Cerebellar cortex (tissue), 1 donor: ENCODE measurements at regions not wholly inside any gene's neighbourhood (a gene's known extent, or its start where the extent isn't known, plus 50 kb on each side); places are given as distances from the start of the nearest gene placed in this dataset.

Source experiments
- DNase-seq: peaks from one replicate; pipeline ENCODE4 v3.0.0-alpha.2; 2015; ENCODE audit warnings: low spot score

DNA sequence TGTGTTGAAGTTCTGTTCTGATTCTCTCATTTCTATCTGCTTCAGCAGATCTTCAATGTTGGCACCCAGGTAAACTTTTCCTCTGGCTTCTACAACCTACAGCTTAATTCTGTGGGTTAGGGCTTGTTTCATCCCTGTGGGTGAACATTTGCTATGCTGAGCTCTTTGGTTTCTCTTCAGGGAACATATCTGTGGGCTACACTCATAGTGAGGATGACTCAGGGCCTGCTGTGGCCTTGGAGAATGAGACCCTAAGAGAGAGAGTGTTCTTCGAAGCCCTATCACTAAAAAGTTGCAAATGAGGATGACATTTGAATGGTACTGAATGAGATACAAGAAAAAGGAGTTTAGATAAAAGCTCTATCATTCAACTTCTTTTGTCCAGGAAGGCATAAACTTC, 346.2 kb upstream of the CBLB start:
- DNase-seq: no peak

DNA sequence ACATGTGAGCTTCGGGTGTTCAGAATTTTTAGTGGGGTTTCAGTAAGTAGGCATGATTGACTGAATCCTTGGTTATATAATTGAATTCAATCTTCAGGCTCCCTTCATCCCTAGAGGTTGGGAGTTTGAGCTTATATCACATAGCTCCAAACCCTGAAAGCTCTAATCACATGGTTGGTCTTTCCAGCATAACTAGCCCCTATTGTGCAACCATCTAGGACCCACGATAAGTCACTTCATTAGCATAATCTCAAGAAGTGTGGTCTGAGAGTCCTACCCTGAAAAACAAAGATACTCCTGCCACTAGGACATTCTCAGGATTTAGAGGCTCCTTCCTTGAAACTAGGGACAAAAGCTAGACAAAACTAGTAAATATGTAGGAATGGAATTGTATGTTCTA, 348.9 kb upstream of the CBLB start:
- no peak for DNase-seq

DNA sequence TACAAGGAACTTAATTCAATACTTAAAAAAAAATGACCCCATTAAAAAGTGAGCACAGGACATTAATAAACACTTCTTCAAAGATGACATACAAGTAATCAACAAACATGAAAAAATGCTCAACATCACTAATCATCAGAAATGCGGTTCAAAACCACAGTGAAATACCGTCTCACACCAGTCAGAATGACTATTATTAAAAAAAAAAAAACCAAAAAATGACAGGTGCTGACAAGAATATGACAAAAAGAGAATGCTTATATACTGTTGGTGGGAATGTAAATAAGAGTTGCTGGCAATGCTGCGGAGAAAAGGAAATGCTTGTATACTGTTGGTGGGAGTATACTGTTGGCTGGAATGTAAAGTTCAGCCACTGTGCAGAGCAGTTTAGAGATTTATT, 358.3 kb upstream of the CBLB start:
- no peak for DNase-seq

DNA sequence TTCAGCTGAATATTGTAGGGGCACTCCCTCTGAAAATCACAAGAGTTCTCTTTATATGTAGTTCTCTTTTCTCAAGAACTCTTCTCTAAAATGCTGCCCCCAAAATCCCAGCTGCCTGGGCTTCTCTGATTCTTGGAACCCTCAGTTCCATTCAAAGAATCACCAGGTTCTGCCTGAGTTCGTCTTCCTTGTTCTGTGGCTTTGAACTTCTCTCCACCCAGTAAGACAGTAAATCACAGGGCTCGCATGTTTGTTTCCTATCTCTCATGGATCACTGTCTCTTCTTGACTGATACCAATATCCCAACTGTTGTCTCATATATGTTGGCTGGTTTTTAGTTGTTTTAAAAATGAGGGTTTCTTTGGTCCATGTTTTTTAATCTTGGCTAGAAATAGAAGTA, 359.5 kb upstream of the CBLB start:
- DNase-seq: no peak

GRCh38 chr3:106229495-106230278, 360.9 kb upstream of the CBLB start:
- DNase-seq: no peak

- DNase-seq: no peak
Measured at GRCh38 chr3:106231086-106231485, 362.3 kb upstream of the CBLB start.

DNA sequence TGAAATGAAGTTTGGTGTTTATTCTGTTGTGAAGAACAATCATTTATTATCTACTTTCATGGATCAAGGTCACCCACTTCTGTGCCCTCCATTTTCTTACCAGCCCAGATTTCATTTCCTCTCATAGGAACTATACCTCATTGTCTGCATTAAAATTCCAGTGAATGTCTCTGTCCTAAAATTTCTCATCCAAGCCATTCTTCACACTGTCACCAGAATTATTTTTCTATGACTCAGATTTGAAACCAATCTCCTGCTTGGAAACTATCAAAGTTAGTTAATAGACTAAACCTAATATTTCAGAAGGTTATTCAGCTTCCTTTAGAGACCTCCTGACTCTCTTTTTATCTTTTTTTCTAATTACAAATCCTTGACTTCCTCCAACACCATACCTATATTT, 364.1 kb upstream of the CBLB start:
- DNase-seq: no peak

DNA sequence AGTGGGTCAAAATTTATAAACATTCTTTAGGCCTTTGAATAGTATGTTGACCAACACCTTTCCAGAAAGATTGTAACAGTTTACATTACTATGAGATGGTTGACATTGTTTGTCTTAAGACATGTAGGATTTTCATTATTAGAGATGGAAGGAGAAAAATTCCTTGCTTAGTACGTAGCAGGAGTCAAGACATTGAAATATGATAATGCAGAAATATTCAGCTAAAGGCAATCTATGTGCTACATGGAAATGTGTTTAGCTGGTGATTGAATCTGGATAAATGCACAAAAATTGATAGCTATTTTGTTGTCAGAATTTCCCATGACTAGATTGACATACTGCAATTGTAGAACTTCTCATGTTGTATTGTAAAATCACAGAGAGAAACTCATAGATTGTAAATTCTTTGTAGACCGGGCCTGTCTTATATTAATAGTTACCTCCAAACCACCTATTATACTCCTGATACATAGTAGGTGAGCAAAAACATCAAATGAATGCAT, 370.4 kb upstream of the CBLB start:
- DNase-seq: no peak

DNA sequence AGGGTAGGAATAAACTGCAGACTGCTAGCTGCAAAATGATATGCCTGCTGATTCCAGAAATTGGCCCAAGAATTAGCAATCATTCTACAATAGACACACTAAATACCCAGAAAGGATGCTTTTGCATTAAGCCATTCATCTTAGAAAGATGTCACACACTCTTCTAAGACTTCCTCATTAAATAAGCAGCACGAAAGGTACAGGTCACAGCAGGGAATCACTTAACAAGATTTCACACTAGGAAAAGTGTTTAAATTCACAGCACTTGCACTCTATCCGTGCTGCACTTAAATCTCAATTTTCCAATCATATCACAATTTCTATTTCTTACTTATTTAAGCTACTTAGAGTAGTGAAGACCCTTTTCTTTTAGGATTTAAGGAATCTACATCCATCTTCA, 372.8 kb upstream of the CBLB start:
- DNase-seq: no peak

- no peak for DNase-seq
Measured at GRCh38 chr3:106242781-106243180, 374.0 kb upstream of the CBLB start.

DNA sequence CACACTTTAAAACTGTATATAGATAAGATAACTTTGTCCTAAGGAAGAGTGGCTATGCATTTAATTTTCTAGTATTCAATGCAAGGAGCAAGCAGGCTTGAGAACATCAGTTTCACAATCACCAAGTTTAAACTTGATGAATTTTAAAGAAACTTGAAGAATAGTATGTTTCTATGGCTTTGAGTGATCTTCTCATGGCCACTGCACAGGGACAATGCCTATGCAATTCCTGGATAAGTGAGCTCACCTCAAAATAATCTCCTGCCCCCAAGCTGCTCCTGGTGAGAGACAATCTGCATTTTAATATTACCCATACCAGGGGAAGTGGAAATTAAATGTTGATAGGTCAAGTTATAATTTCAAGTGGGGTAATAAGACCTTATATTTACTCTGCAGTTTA, 376.6 kb upstream of the CBLB start:
- no peak for DNase-seq

GRCh38 chr3:106247902-106248684, 379.3 kb upstream of the CBLB start:
- DNase-seq: no peak

DNA sequence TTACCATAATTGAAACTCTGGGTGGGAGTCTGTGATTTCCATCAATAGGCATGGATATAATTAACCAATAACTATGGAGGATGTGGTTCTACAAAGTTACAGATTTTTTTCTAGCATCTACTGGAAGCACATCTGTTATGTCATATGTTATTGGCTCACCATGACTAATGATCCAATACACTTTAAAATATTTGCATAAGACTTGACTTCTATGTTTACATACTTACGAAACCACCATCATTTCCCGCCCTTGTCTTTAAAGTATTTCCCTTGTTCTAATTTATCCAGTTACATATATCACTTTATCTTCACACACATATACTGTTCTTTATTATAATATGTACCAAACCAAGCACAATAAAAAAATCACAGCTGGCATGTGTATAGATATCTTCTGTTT, 380.3 kb upstream of the CBLB start:
- no peak for DNase-seq

GRCh38 chr3:106249981-106250380, 381.2 kb upstream of the CBLB start:
- no peak for DNase-seq

- no peak for DNase-seq
Measured at GRCh38 chr3:106251160-106251892, 382.5 kb upstream of the CBLB start.

- no peak for DNase-seq
Measured at GRCh38 chr3:106255870-106256248, 387.0 kb upstream of the CBLB start.

DNA sequence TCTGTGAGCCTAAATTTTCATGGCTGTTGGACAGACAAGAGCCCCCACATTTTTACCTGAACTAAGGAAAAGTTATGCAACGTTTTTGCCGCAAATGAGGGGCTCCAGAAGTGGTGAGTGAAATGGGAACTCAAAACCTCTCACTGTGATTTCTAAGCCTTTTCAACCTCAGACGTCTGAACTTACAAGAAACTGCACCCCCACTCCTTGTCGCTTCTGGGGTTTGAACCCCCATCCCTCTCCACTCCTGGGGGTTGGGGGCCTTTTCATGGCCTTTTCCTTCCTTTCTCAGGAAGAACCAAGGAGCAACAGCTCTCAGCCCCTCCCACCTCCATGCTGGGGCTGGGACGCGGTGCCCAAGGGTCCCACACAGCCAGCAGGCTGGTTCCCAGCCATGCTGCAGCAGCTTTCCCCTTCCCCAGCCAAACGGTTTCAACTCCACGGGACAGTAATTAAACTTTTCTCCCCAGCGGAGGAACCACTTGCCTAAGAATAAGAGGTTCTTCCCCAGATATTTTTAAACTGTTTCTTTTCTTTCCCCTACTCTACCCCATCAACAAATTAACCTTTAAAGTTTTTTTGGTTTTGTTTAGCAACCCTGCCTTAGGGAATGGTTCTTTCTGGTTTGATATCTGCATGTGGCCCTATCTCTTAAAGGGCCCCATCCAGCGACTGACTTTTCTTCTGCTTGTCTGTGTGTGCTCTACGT, 387.6 kb upstream of the CBLB start:
- DNase-seq: no peak

- DNase-seq: no peak
Measured at GRCh38 chr3:106257172-106257571, 388.4 kb upstream of the CBLB start.

DNA sequence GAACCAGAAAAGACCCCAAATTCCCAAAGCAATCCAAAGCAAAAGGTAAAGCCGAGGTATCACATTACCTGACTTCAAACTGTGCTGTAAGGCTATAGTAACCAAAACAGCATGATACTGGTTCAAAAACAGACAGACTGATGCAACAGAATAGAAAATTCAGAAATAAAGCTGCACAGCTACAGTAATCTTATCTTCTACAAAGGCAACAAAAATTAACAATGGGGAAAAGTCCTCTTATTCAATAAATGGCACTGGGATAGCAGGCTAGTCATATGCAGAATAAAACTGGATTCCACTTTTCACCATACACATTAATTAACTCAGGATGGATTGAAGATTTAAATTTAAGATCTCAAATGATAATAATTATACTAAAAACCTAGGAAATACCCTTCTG, 392.6 kb upstream of the CBLB start:
- no peak for DNase-seq

- no peak for DNase-seq
Measured at GRCh38 chr3:106261915-106262683, 393.3 kb upstream of the CBLB start.

- DNase-seq: no peak
Measured at GRCh38 chr3:106263011-106263410, 394.2 kb upstream of the CBLB start.
